Gastrocnemius medialis (tissue), 4 donors: ENCODE measurements at regions not wholly inside any gene's neighbourhood (a gene's known extent, or its start where the extent isn't known, plus 50 kb on each side); places are given as distances from the start of the nearest gene placed in this dataset.

Experiments used
- ATAC-seq, 2 donors: fragments of 150-250 bp; one replicate each; pipeline ENCODE4 v1.9.1; 2016
- DNase-seq, 2 donors: peaks; one replicate each; pipeline ENCODE4 v3.0.0-alpha.2; 2019
- H3K27ac ChIP-seq, 4 donors: fragments of 200-600 bp; sonication (generic); 1 replicate in 1 of 4; 2 replicates in 3 of 4; pipeline ENCODE4 v1.5.1; 2016 to 2018; ENCODE audit warnings: mild to moderate bottlenecking in 2 of 4, moderate library complexity in 1 of 4
- H3K27me3 ChIP-seq, 3 donors: fragments of 200-600 bp; sonication (generic) in 2 of 3; 1 replicate in 1 of 3; 2 replicates in 2 of 3; pipeline versions ENCODE4 v1.5.1 to v1.6.0; 2016 to 2019; ENCODE audit warnings: mild to moderate bottlenecking in 1 of 3, moderate library complexity in 1 of 3
- H3K36me3 ChIP-seq, 2 donors: fragments of 200-600 bp; sonication (generic) in 1 of 2; one replicate each; pipeline ENCODE4 v1.5.1; 2017 to 2018
- H3K4me1 ChIP-seq, 2 donors: fragments of 200-600 bp; sonication (generic) in 1 of 2; one replicate each; pipeline ENCODE4 v1.5.1; 2016 to 2017; ENCODE audit warnings: mild to moderate bottlenecking in 2 of 2
- H3K4me3 ChIP-seq, 4 donors: fragments of 200-600 bp; sonication (generic) in 3 of 4; 1 replicate in 1 of 4; 2 replicates in 3 of 4; pipeline ENCODE4 v1.5.1; 2016 to 2019; ENCODE audit warnings: mild to moderate bottlenecking in 2 of 4
- H3K9me3 ChIP-seq, 3 donors: fragments of 200-600 bp; sonication (generic) in 2 of 3; 1 replicate in 1 of 3; 2 replicates in 2 of 3; pipeline ENCODE4 v1.5.1; 2016 to 2019
- CTCF ChIP-seq, 5 experiments: fragments of 450-650 bp in 3 of 5; fragments of 200-600 bp in 2 of 5; sonication (generic) in 2 of 5; IDR thresholded peaks in 4 of 5; conservative IDR thresholded peaks in 1 of 5; 1 replicate in 4 of 5; 2 replicates in 1 of 5; pipeline ENCODE4 v1.5.1; 2016 to 2019; ENCODE audit warnings: antibody characterized with exemption in 5 of 5, mild to moderate bottlenecking in 3 of 5, moderate library complexity in 3 of 5
- POLR2A ChIP-seq, 2 donors: fragments of 450-650 bp; IDR thresholded peaks; one replicate each; pipeline ENCODE4 v1.6.1; 2017; ENCODE audit warnings: antibody characterized with exemption in 2 of 2, mild to moderate bottlenecking in 2 of 2, moderate library complexity in 2 of 2
- in situ Hi-C, 4 donors: fragments of 200-750 bp; cut with MboI; loops; one replicate each; pipeline versions ENCODE4 v1.15.0 to v1.8.0; 2017; ENCODE audit warnings: low sequenced_read_pairs in 4 of 4
- intact Hi-C: fragments of 100-400 bp; cut with DNase I; formaldehyde crosslinking; loops from one replicate; pipeline ENCODE4 v1.15.1; 2023; ENCODE audit warnings: low total_unique reads

- H3K27me3 ChIP-seq: no peaks in the 10 kb centered on the region
- intact Hi-C loops (loop anchor here (2.0 kb wide), 1 partner anchor 34 kb away; no protein-coding TSS in a partner anchor), in situ Hi-C loops (no loop called here)
- H3K4me1 ChIP-seq: peaks cover 14 to 18% of the 10 kb centered on the region in 2 donors
- H3K27ac ChIP-seq: peak overlapping the region; percentile 73 to 87 (median 80)
- H3K9me3 ChIP-seq: no peaks in the 10 kb centered on the region
- no peaks in the 10 kb centered on the region for H3K36me3 ChIP-seq
- peak; percentile 64 to 80 for ATAC-seq
- TF ChIP-seq POLR2A (IDR thresholded peaks at IDR 0.05): no peak
- TF ChIP-seq CTCF (IDR thresholded peaks at IDR 0.05 in 4 of 5, conservative IDR thresholded peaks at IDR 0.05 in 1 of 5): no peak
- DNase-seq: peak; percentile 43 to 68
- peak overlapping the region in 2 of 4 donors; percentile 27 to 36 for H3K4me3 ChIP-seq
These were observed 242.1 kb upstream of the FOXN3 start for GRCh38 chr14:89658977-89659670.

GRCh38 chr14:89657014-89657413 is 240.0 kb upstream of the FOXN3 start:
- H3K27ac ChIP-seq: no peak overlapping the region
- H3K4me1 ChIP-seq: peaks cover 14 to 18% of the 10 kb centered on the region in 2 donors
- no peaks in the 10 kb centered on the region for H3K9me3 ChIP-seq
- no peak for TF ChIP-seq CTCF (IDR thresholded peaks at IDR 0.05 in 4 of 5, conservative IDR thresholded peaks at IDR 0.05 in 1 of 5)
- no peak for TF ChIP-seq POLR2A (IDR thresholded peaks at IDR 0.05)
- H3K36me3 ChIP-seq: no peaks in the 10 kb centered on the region
- no peak overlapping the region for H3K4me3 ChIP-seq
- DNase-seq: no peak
- in situ Hi-C loops: no loop called here
- H3K27me3 ChIP-seq: no peaks in the 10 kb centered on the region
- intact Hi-C loops: no loop called here
- no peak for ATAC-seq

GRCh38 chr14:89654998-89655397 is 238.0 kb upstream of the FOXN3 start:
- peaks cover 8 to 12% of the 10 kb centered on the region in 2 donors for H3K4me1 ChIP-seq
- no peaks in the 10 kb centered on the region for H3K27me3 ChIP-seq
- in situ Hi-C loops (no loop called here), intact Hi-C loops (no loop called here)
- H3K27ac ChIP-seq: no peak overlapping the region
- TF ChIP-seq CTCF (IDR thresholded peaks at IDR 0.05 in 4 of 5, conservative IDR thresholded peaks at IDR 0.05 in 1 of 5) (no peak), POLR2A (IDR thresholded peaks at IDR 0.05) (no peak)
- no peak overlapping the region for H3K4me3 ChIP-seq
- no peak for DNase-seq
- ATAC-seq: no peak
- no peaks in the 10 kb centered on the region for H3K36me3 ChIP-seq
- no peaks in the 10 kb centered on the region for H3K9me3 ChIP-seq

- H3K4me3 ChIP-seq: no peak overlapping the region
- DNase-seq (no peak), ATAC-seq (no peak)
- intact Hi-C loops (no loop called here), in situ Hi-C loops (no loop called here)
- TF ChIP-seq CTCF (IDR thresholded peaks at IDR 0.05 in 4 of 5, conservative IDR thresholded peaks at IDR 0.05 in 1 of 5): no peak
- no peak for TF ChIP-seq POLR2A (IDR thresholded peaks at IDR 0.05)
- no peaks in the 10 kb centered on the region for H3K27me3 ChIP-seq
- no peaks in the 10 kb centered on the region for H3K4me1 ChIP-seq
- H3K36me3 ChIP-seq: no peaks in the 10 kb centered on the region
- H3K27ac ChIP-seq: no peak overlapping the region
- no peaks in the 10 kb centered on the region for H3K9me3 ChIP-seq
These were observed 235.3 kb upstream of the FOXN3 start for GRCh38 chr14:89652352-89652751.

- H3K27me3 ChIP-seq: no peaks in the 10 kb centered on the region
- intact Hi-C loops: no loop called here
- no peak for DNase-seq
- no peak overlapping the region for H3K27ac ChIP-seq
- no peaks in the 10 kb centered on the region for H3K4me1 ChIP-seq
- no peak overlapping the region for H3K4me3 ChIP-seq
- in situ Hi-C loops: no loop called here
- H3K36me3 ChIP-seq: no peaks in the 10 kb centered on the region
- TF ChIP-seq POLR2A (IDR thresholded peaks at IDR 0.05): no peak
- TF ChIP-seq CTCF (IDR thresholded peaks at IDR 0.05 in 4 of 5, conservative IDR thresholded peaks at IDR 0.05 in 1 of 5): no peak
- no peak for ATAC-seq
- no peaks in the 10 kb centered on the region for H3K9me3 ChIP-seq
These were observed 234.8 kb upstream of the FOXN3 start for GRCh38 chr14:89651805-89652204.
